A673 (cell line): ENCODE measurements at regions not wholly inside any gene's neighbourhood (a gene's known extent, or its start where the extent isn't known, plus 50 kb on each side); places are given as distances from the start of the nearest gene placed in this dataset.

Experiments used
- EZH2 ChIP-seq: fragments of 200-600 bp; sonication (generic); IDR thresholded peaks from 2 replicates; pipeline ENCODE4 v1.6.1; 2017; ENCODE audit warnings: borderline replicate concordance, low read depth, mild to moderate bottlenecking, mixed read lengths, antibody characterized with exemption, low read length; ENCODE audit not compliant: poor library complexity, severe bottlenecking
- TF ChIP-seq, protein P1 (sequence below): fragments of 300-800, 200-600 bp; sonication (generic); conservative IDR thresholded peaks from 2 replicates; pipeline ENCODE4 v1.5.1; 2017; ENCODE audit warnings: low read depth, mild to moderate bottlenecking, antibody characterized with exemption, low read length, moderate library complexity, mixed read lengths

DNA sequence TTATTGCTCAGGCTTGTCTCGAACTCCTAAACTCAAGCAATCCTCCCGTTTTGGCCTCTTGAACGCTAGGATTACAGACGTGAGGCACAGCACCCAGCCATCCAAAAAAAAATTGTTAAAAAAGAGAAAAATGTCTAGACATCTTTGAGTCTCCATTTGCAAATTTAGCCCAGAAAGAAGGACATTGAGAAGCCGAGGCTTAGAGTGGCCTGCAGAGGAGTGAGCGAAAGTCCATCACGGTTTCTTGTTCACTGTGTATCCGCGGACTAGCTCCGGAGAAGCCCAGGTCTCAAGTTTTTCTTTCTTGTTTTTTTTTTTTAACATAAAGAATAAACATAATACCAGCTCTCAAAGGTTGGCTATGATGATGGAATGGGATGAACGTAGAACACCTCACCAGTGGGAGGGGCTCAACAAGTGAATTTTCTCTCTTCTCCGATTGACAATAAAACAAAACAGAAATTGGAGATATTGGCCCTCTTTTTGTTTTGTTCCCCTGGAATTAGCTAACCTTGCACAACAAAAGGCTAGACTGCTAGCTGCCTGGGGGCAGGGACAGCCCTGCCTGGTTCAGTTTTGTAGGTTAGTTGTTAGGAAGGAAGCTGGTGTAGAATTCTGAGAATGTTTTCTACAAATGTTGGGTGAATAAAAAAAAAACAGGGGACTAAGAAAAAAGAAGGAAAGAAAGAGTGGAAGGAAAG is 163.4 kb downstream of the MYCN start:
- TF ChIP-seq, protein P1, sequence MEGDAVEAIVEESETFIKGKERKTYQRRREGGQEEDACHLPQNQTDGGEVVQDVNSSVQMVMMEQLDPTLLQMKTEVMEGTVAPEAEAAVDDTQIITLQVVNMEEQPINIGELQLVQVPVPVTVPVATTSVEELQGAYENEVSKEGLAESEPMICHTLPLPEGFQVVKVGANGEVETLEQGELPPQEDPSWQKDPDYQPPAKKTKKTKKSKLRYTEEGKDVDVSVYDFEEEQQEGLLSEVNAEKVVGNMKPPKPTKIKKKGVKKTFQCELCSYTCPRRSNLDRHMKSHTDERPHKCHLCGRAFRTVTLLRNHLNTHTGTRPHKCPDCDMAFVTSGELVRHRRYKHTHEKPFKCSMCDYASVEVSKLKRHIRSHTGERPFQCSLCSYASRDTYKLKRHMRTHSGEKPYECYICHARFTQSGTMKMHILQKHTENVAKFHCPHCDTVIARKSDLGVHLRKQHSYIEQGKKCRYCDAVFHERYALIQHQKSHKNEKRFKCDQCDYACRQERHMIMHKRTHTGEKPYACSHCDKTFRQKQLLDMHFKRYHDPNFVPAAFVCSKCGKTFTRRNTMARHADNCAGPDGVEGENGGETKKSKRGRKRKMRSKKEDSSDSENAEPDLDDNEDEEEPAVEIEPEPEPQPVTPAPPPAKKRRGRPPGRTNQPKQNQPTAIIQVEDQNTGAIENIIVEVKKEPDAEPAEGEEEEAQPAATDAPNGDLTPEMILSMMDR, result no peak
- no peak for TF ChIP-seq EZH2
